Urothelium cell line (cell line): ENCODE measurements at regions not wholly inside any gene's neighbourhood (a gene's known extent, or its start where the extent isn't known, plus 50 kb on each side); places are given as distances from the start of the nearest gene placed in this dataset.
"Not testable (repeated sequence)": the region's sequence is repeated elsewhere in the genome, so short reads cannot be mapped to it uniquely, and the experiment has no call there.

Experiments
- DNase-seq: peaks from one replicate; pipeline ENCODE4 v3.0.0; 2011; ENCODE audit warnings: low spot score, mixed read lengths
- FAIRE-seq: peaks from 2 replicates; lab custom pipeline; 2011; peaks lifted over from hg19 to GRCh38; lab: Jason Lieb, UNC

DNA sequence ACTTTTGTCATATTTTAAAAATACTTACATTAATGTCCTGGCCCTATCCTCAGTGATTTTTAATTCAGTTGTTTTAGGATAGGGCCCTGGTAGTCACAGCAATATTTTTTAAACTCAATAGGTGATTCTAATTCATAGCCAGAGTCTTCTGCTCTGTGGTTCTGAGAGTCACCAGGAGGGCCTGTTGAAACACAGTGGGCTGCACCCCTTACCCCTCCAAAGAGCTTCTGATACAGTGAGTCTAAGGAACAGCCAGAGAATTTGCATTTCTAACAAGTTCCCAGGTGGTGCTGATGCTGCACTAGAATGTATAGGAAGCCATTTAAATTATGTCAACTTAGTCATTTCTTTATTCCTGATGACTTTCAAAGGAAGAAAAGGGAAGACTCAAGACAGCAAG is 458.3 kb upstream of the ARRDC3 start:
- DNase-seq (no peak), FAIRE-seq (no peak)

DNA sequence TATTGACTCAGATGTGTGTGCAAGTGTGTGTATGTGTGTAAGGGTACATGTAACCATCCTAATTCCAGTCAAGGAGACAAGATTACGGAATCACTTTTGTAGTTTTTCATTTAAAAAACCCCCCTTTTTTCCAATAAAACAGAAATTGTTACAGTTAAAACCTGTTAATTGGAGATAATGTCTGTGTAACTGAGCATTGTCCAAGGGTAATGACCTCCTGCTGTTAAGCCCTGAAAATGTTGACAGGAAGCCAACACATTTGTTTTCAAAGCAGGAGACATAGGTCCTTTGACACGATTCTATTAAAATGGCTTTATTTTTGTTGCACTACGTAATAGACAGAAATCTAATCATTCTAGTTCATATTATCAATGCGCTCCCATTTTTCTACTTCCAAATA is 457.3 kb upstream of the ARRDC3 start:
- no peak for DNase-seq
- FAIRE-seq = no peak

DNA sequence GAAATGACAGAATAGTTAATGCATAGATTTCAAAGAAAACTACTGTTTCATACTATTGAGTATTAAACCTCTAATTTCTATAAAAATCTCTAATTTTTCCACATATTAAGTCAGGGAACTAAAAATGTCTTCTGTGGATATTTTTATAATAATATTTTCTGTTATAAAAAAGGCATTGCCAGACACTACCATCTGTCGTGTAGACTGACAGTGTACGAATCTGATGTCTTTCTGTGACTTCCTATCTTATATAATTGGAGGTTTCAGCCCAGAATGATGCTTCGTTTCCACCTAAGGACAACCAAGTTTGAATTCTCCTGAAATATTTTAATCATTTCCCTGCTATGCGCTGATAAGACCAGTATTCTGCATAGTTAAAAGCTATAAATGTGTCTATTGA is 456.6 kb upstream of the ARRDC3 start:
- DNase-seq (no peak), FAIRE-seq (no peak)

- no peak for FAIRE-seq
- DNase-seq = no peak
Measured at GRCh38 chr5:91839233-91839632, 456.1 kb upstream of the ARRDC3 start.

GRCh38 chr5:91830361-91830953 is 447.3 kb upstream of the ARRDC3 start:
- FAIRE-seq (no peak), DNase-seq (no peak)

GRCh38 chr5:91825618-91826017 is 442.5 kb upstream of the ARRDC3 start:
- FAIRE-seq = no peak

DNA sequence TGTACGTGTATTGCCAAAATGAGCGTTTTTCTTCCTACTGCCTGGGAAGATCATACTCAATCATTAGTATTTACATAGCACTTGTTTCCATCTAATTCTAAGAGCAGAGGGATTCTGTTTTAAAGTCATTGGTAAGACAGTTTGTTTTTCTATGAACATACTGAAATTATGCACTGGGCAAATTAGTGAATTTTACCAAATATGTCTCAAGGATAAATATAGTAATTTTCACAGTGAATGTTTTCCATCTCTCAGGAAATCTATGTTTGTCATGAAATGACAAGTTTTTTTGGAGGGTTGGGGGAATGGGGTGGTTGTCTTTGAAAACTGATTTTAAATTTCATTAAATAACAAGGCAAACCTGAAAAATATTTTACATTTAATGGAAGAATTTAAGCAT is 441.3 kb upstream of the ARRDC3 start:
- no peak for DNase-seq
- no peak for FAIRE-seq

More at GRCh38 chr5:91825618-91826017, 442.5 kb upstream of the ARRDC3 start:
- no peak for DNase-seq

GRCh38 chr5:91820874-91821273 is 437.8 kb upstream of the ARRDC3 start:
- DNase-seq (no peak), FAIRE-seq (no peak)

DNA sequence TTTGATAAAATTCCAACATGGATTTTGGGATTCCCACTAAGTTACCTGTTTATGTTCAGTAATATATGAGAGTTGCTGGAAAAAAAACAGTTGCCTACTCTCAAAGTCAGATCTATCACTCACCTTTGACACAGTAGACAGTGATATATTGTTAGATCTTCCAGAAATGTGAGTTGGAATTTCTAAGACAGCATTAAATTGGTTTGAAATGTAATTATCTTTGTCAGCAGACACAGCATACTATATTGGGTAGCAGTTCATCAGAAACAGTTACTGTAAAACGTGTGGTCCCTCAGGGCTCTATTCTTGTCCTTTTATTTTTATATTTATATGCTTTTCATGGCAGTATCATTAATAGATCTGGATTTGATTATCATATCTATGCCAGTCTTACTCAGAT is 433.6 kb upstream of the ARRDC3 start:
- DNase-seq (no peak), FAIRE-seq (no peak)

DNA sequence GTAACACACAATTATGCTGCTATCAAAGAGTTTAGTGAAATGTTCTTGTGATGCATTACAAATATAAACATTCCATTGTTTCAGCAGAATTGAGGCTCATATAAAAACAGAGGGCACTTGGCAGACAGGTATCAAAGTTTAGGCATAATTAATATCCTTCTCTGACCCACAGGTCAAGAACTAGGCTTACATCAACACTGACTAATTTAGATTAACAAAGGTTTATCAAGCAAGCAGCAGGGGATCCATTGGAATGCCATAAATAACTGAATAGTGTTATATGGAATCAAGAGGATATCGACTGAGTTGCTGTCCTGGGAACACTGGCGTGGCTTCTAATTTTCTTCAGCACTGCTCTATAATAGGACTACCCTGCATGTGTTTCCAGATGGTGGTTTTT is 414.5 kb upstream of the ARRDC3 start:
- DNase-seq (no peak), FAIRE-seq (no peak)

GRCh38 chr5:91794856-91795548 is 411.9 kb upstream of the ARRDC3 start:
- no peak for FAIRE-seq
- DNase-seq = no peak

GRCh38 chr5:91794455-91794854 is 411.3 kb upstream of the ARRDC3 start:
- DNase-seq (no peak), FAIRE-seq (no peak)

GRCh38 chr5:91787718-91788117 is 404.6 kb upstream of the ARRDC3 start:
- DNase-seq (peak; percentile 4), FAIRE-seq (no peak)

GRCh38 chr5:91777671-91778070 is 394.6 kb upstream of the ARRDC3 start:
- FAIRE-seq (no peak), DNase-seq (no peak)

DNA sequence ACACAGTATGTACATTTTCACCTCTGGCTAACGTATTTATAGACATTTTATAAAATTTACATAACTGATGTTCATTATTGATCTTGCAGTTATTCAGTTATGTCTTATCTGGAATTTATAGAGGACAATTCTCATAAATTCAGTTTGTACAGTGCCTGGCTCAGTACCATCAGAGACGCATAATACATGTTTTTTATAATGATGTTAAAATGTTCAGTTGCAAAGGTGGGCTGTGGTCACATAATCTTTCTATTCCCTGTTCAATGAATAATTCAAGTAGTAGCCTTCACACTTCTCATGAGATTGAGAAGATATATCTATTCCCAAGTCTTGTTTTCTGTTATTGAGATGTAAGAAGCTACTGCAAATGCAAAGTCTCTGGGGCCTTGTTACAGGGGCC is 393.1 kb upstream of the ARRDC3 start:
- DNase-seq (no peak), FAIRE-seq (no peak)

DNA sequence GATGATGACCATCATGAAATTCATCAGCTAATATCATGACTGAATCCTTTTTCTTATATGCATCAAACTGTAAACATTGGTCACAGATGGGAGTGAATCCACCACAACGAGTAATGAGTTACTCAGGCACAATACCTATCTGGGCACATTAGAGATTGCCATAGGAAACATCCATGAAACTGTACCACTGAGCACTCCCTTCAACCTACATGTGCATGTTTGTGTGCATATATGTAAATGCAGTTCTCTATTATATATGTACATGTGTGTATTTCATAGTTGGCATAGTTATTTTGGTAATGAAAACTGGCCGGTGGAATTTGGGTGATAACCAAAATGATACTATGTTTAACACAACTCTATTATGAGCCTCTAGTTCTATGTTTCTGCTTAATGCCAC is 387.3 kb upstream of the ARRDC3 start:
- DNase-seq (no peak), FAIRE-seq (no peak)

- not testable (repeated sequence) for DNase-seq, FAIRE-seq
Measured at GRCh38 chr5:91757383-91757782, 374.3 kb upstream of the ARRDC3 start.

DNA sequence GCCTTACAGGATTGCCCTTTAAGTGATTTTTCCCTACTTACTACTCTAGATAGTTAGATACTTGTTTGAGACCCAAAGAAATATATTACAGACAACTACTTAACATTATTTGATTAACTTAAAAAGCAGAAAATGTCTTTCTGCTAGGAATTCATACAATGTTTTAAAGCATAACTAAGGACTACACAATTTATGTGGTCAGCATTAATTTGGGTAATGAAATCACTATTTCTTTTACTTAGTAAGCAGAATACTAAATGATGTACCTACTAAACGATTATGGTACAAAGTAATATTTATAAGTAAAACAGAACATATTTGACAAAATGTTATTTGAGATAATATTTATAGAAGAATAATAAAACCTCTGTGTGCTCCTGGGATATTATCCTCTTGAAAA is 371.9 kb upstream of the ARRDC3 start:
- DNase-seq (no peak), FAIRE-seq (no peak)

DNA sequence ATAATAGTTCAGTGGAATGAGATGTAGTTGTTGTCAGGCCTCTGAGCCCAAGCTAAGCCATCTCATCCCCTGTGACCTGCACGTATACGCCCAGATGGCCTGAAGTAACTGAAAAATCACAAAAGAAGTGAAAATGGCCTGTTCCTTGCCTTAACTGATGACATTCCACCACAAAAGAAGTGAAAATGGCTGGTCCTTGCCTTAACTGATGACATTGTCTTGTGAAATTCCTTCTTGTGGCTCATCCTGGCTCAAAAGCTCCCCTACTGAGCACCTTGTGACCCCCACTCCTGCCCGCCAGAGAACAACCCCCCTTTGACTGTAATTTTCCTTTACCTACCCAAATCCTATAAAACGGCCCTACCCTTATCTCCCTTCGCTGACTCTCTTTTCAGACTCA is 361.4 kb upstream of the ARRDC3 start:
- not testable (repeated sequence) for DNase-seq, FAIRE-seq

DNA sequence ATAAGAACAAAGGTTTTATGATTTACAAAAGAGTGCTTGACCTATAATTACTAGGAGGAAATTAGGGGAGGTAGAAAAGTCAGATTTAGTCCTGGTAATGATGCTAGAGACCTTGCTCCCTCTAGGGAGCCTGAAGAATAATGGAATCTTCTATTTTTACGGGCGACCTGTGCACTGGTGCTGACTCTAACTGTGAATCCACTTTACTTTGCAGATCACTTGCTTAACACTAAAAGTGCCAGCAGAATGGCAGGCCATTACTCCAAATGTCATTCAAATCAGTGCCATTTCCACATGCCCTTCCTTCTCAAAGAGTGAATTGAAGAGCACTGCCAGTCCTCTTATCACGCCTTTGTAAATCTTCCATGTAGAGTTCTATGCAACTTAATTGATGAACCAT is 359.4 kb upstream of the ARRDC3 start:
- no peak for DNase-seq
- FAIRE-seq = no peak

GRCh38 chr5:91741764-91742505 is 358.8 kb upstream of the ARRDC3 start:
- FAIRE-seq (no peak), DNase-seq (no peak)

DNA sequence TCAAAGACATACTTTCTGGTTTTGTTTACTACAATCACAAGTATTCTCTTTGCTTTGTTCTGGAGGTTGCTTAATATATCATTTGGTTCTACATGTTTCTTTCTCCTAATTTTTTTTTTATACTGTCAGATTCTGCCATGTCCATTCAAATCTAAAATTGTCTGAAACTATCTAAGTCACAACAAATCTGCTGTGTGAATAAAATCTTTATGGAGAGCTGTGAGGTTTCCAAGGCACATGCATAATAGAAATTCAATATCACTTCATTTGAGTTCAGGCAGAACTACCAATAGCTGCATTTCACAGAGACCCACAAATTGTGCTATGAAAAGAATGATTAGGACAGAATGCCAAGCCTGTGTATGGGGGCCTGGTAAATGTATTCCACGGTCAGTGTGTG is 346.9 kb upstream of the ARRDC3 start:
- no peak for FAIRE-seq
- DNase-seq = no peak
